ENCODE measurements at regions not wholly inside any gene's neighbourhood (a gene's known extent, or its start where the extent isn't known, plus 50 kb on each side); places are given as distances from the start of the nearest gene placed in this dataset.
A peak's percentile ranks its signal among the peaks of the same experiment; 100 is the strongest.
"Not testable (repeated sequence)": the region's sequence is repeated elsewhere in the genome, so short reads cannot be mapped to it uniquely, and the experiment has no call there.

DNA sequence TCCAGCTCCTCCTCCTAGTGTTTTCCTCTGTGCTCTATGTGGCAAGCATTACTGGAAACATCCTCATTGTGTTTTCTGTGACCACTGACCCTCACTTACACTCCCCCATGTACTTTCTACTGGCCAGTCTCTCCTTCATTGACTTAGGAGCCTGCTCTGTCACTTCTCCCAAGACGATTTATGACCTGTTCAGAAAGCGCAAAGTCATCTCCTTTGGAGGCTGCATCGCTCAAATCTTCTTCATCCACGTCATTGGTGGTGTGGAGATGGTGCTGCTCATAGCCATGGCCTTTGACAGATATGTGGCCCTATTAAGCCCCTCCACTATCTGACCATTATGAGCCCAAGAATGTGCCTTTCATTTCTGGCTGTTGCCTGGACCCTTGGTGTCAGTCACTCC, 64.0 kb downstream of the OR4F15 start:
- ATAC-seq; DNase-seq (ENCODE audit: low spot score); intact Hi-C loops (cut with DNase I): not testable (repeated sequence)

GRCh38 chr15:101877649-101878048, 65.6 kb downstream of the OR4F15 start:
- ATAC-seq; intact Hi-C loops (cut with DNase I); DNase-seq (ENCODE audit: low spot score): not testable (repeated sequence)

- DNase-seq (ENCODE audit: low spot score); ATAC-seq; intact Hi-C loops (cut with DNase I): not testable (repeated sequence)
Observed at GRCh38 chr15:101912349-101913287, 100.6 kb downstream of the OR4F15 start.

DNA sequence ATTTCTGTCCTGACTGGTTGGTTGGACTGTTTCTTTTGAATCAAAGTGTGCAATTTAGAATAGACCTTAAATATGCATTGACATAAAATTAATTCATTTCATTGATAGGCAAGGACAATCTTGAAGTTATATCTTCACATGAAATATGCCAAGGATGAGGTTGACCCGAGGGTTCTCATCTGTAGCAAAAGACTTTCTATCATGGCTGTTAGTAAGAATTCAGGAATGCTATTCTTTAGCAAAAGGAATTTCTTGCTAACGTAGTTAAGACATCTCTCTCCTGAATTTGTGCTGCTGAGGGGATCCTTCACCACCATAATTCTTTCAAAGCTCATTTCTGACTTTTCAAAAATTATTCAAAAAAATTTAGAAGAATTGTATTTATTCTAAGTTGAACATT, 112.6 kb downstream of the OR4F15 start:
- intact Hi-C loops (cut with DNase I); DNase-seq (ENCODE audit: low spot score); ATAC-seq: not testable (repeated sequence)

GRCh38 chr15:101934506-101934905, 122.5 kb downstream of the OR4F15 start:
- DNase-seq (ENCODE audit: low spot score); ATAC-seq; intact Hi-C loops (cut with DNase I): not testable (repeated sequence)

DNA sequence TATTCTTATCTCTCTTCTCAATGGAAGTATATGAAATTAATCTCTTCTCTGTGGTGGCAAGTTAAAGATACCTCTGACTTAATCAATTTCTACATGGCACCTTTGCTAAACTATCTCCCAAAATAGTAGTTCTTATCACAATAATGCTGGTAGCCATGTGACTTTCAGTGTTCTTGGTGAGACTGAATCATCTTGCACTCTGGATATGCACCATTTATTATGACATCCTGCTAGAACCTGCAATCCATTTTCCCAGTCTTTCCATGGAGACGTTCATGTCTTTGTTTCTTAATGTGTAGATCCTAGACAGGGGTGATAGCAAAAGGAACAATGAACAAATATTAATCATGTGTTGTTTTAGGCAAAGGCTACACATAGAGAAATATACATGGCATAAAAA, 125.4 kb downstream of the OR4F15 start:
- ATAC-seq; intact Hi-C loops (cut with DNase I): not testable (repeated sequence)

DNA sequence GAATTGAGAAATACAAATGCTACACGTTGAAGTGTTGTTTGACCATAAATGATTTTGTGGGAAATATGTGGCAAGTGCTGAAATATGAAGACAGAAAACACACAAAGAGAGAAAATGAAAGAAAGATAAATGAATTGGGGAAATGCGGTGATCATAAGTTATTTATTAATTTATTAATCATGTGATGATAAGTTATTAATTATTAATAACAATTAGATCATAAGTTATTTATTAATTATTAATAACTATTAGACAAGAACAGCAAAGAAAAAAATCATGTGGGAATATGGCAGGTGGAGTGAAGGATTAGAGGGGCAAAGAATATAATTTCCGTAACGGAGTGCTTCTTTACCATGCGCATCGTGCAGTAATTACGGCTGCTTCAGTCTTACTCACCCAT, 126.6 kb downstream of the OR4F15 start:
- DNase-seq (ENCODE audit: low spot score); ATAC-seq; intact Hi-C loops (cut with DNase I): not testable (repeated sequence)

More for the DNA sequence above, 125.4 kb downstream of the OR4F15 start:
- not testable (repeated sequence) for DNase-seq (ENCODE audit: low spot score)

- intact Hi-C loops (cut with DNase I); DNase-seq (ENCODE audit: low spot score); ATAC-seq: not testable (repeated sequence)
Observed at GRCh38 chr15:101945896-101946295, 133.9 kb downstream of the OR4F15 start.

DNA sequence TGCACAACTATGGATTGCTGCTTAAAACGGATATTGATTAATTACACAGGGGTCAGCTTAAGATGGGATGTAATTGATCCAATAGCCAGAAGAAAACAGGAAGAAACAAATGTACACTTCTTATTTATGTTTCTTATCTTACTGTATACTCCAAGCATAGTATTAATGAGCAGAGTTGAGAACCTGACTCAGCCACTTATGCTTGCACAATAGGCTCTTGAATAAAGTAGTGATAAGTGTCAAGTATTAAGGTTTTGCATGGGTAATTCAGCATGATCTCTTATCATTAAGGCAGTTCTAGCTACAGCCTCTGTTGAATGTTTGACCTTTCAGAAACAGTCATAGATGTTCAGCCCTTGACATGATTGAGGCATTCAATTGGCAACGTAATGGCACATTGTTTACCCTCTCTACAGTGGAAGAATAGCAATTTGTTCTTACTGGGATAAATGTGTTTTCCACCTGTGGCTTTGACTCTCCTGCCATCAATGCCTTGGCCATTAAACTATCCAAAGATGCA, 136.5 kb downstream of the OR4F15 start:
- intact Hi-C loops (cut with DNase I); DNase-seq (ENCODE audit: low spot score); ATAC-seq: not testable (repeated sequence)

DNA sequence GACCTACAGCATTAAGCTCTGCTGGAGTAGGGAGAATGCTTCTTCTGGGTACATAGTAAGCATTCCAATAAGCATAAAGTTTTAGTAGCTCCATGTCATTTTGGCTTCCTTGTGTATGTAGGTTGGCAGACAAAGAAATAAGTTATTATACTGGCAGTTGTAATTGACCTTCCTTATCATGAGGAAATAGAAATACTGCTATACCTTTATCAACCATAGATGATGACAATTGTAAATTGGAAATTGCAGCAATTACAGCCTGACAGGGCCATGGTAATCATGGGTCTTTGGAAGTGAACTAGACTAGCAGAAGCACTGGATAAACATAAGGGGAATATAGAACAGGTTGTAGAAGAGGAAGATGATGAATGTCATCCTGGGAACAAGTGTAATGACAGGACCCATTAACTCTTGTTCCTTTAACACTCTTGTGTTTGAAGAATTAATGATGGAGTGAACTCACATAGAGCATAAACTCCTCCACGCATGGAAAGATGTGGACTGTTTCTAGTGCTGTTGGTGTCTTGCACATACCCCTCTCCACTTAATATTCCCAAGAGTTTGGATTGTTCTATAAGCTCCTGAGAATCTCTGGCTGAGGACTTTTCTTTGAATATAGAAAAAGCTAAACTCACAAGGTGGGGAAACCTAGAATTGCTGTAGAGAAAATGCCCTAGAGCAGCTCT, 137.5 kb downstream of the OR4F15 start:
- intact Hi-C loops (cut with DNase I); DNase-seq (ENCODE audit: low spot score); ATAC-seq: not testable (repeated sequence)

- DNase-seq (ENCODE audit: low spot score); intact Hi-C loops (cut with DNase I); ATAC-seq: not testable (repeated sequence)
Observed at GRCh38 chr15:101953993-101954392, 142.0 kb downstream of the OR4F15 start.

GRCh38 chr15:101955840-101956239, 143.8 kb downstream of the OR4F15 start:
- intact Hi-C loops (cut with DNase I); ATAC-seq; DNase-seq (ENCODE audit: low spot score): not testable (repeated sequence)

DNA sequence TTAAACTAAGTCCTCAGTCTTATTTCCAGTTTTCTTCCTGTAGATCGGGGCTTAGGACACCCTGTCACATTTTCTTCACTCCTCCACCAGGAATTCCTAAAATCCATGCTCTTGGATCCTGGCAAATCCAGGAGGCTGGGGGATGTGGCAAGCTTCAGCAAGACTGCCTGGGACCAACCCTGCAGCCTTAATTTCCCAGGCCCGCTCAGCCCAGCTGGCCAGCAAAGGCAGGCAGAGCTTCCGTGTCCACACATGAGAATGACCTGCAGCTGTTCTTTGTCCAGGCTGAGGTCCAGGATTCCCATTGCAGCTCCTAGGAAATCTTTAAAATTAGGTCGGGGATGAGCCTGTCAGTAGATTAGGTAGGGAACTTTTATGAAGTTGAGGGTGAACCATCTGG, 146.7 kb downstream of the OR4F15 start:
- intact Hi-C loops (cut with DNase I); ATAC-seq: not testable (repeated sequence)
- DNase-seq (ENCODE audit: low spot score), result peak; percentile 59

- ATAC-seq; intact Hi-C loops (cut with DNase I); DNase-seq (ENCODE audit: low spot score): not testable (repeated sequence)
Observed at GRCh38 chr15:101961263-101961662, 149.3 kb downstream of the OR4F15 start.

DNA sequence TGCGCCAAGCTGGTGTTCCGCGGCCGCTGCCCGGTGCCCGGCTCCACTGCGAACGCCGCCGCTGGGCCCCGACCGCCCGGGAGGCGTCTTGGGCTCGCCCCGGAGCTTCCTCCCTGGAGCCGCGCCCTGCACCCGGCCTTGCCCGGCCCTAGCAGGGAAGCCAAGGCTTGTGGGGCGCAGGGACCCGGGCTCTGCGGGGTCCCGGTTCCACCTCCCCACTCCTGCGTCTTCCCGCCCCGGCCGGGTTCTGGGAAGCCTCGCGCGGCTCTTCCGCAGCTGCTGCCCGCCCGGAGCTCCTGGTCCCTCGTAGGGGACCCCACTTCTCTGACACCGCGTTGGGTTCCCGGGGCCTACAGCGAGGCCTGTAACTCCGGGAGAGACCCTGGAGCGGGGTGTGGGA, 149.8 kb downstream of the OR4F15 start:
- intact Hi-C loops (cut with DNase I); ATAC-seq; DNase-seq (ENCODE audit: low spot score): not testable (repeated sequence)

DNA sequence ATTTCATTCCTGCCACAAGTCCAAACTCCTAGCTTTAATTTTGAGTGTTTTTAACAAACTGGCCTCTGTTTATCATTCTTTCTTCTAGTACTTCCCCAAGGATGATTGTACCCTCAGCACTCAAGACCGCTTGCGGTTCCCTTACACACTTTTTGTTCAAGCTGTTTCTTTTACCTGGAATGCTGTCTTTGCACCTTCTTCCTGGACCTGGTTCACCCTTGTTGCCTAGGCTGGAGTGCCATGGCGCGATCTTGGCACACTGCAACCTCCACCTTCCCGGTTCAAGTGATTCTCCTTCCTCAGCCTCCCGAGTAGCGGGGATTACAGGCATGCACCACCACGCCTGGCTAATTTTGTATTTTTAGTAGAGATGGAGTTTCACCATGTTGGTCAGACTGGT, 151.7 kb downstream of the OR4F15 start:
- DNase-seq (ENCODE audit: low spot score); ATAC-seq; intact Hi-C loops (cut with DNase I): not testable (repeated sequence)

DNA sequence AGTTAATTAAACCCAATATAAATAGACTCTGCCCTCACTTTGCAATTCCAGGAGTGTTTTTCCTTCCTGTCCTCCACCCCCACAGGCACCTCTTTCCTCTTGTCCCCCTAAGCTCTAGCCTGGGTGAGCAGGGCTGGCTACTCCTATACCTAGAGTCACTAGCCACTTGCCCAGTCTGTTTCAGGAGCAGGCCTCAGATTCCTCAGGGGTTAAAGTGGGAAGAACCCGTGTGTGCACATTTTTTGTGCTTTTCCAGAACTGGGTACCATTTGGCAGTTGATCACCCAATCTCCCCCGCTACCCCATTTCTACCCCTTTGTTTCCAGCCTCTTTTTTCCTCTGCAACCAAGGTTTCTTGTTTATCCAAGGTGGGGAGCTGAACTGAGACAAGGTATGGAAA, 153.4 kb downstream of the OR4F15 start:
- DNase-seq (ENCODE audit: low spot score); ATAC-seq; intact Hi-C loops (cut with DNase I): not testable (repeated sequence)

- intact Hi-C loops (cut with DNase I); ATAC-seq: not testable (repeated sequence)
- peak; percentile 59 for DNase-seq (ENCODE audit: low spot score)
Observed at GRCh38 chr15:101965860-101966259, 153.9 kb downstream of the OR4F15 start.

- intact Hi-C loops (cut with DNase I); ATAC-seq: not testable (repeated sequence)
- DNase-seq (ENCODE audit: low spot score), result peak; percentile 57
Observed at GRCh38 chr15:101967364-101967763, 155.4 kb downstream of the OR4F15 start.

All from sciatic nerve (tissue), 2 donors.